Astrocyte of the spinal cord (primary cell): ENCODE measurements at regions not wholly inside any gene's neighbourhood (a gene's known extent, or its start where the extent isn't known, plus 50 kb on each side); places are given as distances from the start of the nearest gene placed in this dataset.

ENCODE experiments used
- DNase-seq: peaks from one replicate; pipeline ENCODE4 v3.0.0; 2011; ENCODE audit warnings: low read depth, low spot score
- H3K4me3 ChIP-seq: 2 replicates; pipeline ENCODE4 v1.5.1; 2011; ENCODE audit warnings: low read depth, mild to moderate bottlenecking, low read length, moderate library complexity
- in situ Hi-C: cut with HindIII; loops from 2 replicates; pipeline ENCODE4 v1.10.0; 2017; ENCODE audit warnings: low sequenced_read_pairs
- TF ChIP-seq, protein P1 (sequence below): IDR thresholded peaks from 2 replicates; pipeline ENCODE4 v1.5.1; 2012; ENCODE audit warnings: low read depth, mild to moderate bottlenecking, low read length, inconsistent platforms

GRCh38 chr14:65916055-65916454, 503.5 kb downstream of the FUT8 start:
- DNase-seq: no peak
- TF ChIP-seq, protein P1, sequence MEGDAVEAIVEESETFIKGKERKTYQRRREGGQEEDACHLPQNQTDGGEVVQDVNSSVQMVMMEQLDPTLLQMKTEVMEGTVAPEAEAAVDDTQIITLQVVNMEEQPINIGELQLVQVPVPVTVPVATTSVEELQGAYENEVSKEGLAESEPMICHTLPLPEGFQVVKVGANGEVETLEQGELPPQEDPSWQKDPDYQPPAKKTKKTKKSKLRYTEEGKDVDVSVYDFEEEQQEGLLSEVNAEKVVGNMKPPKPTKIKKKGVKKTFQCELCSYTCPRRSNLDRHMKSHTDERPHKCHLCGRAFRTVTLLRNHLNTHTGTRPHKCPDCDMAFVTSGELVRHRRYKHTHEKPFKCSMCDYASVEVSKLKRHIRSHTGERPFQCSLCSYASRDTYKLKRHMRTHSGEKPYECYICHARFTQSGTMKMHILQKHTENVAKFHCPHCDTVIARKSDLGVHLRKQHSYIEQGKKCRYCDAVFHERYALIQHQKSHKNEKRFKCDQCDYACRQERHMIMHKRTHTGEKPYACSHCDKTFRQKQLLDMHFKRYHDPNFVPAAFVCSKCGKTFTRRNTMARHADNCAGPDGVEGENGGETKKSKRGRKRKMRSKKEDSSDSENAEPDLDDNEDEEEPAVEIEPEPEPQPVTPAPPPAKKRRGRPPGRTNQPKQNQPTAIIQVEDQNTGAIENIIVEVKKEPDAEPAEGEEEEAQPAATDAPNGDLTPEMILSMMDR: no peak
- in situ Hi-C loops: no loop called here
- H3K4me3 ChIP-seq: no peak overlapping the region

DNA sequence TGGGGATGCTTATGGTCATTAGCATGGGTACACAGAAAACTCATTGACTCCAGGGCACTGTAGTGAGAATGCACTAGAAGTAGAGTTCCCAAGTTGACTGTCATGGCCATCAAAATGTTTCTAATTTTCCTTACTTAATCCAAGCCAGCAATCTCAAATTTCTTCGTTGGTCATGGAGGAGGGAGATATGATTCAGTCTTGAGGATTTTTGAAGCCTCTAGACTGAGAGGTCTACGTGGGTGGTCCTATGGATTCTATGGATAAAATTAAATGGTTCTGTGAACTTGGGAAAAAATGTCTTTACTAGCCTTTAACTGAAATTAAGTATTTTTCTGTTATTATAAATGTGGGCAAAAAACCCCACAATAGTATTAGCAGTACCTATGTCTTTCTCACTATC, 508.5 kb downstream of the FUT8 start:
- in situ Hi-C loops: no loop called here
- TF ChIP-seq, protein P1: no peak
- no peak overlapping the region for H3K4me3 ChIP-seq
- no peak for DNase-seq

DNA sequence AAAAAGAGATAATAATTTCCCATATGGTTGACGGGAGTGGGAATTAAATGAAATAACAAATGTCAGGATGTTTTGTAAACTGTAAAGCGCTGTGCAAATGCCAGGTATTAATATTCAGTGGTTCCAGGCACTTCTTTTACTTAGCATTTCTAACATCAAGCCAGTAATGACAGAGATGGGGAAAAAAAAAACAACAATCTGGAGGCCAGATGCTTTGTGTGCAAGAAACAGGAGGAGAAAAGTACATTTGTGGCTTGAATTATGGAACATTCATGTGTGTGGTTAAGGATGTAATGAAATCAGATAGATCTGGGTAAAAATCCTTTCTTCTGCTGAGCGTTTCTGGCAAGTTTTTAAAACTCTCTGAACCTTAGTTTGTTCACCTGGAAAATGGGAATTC, 509.6 kb downstream of the FUT8 start:
- H3K4me3 ChIP-seq: no peak overlapping the region
- in situ Hi-C loops: no loop called here
- TF ChIP-seq, protein P1: no peak
- no peak for DNase-seq

DNA sequence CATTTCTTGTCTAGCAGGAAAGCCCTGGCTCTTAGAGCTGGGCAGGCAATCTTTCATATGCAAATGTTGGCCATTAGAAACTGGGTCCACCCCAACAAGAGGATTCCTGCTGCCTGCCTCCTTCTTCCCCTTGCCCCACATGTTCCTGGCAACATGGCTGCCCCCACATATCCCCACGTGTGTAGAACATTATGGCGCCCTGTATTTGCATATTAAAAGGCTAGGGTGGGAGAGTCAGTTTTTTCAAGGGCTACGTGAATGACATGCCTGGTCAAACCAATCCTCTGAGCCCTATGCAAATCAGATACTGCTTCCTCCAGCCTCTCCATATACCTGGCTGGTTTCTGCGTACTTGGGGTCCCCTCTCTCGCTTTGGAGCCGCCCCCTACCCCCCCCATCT, 514.0 kb downstream of the FUT8 start:
- TF ChIP-seq, protein P1: no peak
- no peak for DNase-seq
- H3K4me3 ChIP-seq: no peak overlapping the region
- in situ Hi-C loops: no loop called here

GRCh38 chr14:65926935-65927700, 514.6 kb downstream of the FUT8 start:
- TF ChIP-seq, protein P1: no peak
- no peak overlapping the region for H3K4me3 ChIP-seq
- DNase-seq: no peak
- in situ Hi-C loops: no loop called here

- in situ Hi-C loops: no loop called here
- DNase-seq: no peak
Measured at GRCh38 chr14:65927931-65928356, 515.4 kb downstream of the FUT8 start.

More at GRCh38 chr14:65927931-65928356, 515.4 kb downstream of the FUT8 start:
- no peak overlapping the region for H3K4me3 ChIP-seq
- TF ChIP-seq, protein P1: no peak
